NOMO-1 (cell line): ENCODE measurements at regions not wholly inside any gene's neighbourhood (a gene's known extent, or its start where the extent isn't known, plus 50 kb on each side); places are given as distances from the start of the nearest gene placed in this dataset.
A peak's percentile ranks its signal among the peaks of the same experiment; 100 is the strongest.

ENCODE experiments used
- DNase-seq, 2 experiments: peaks; one replicate each; lab custom pipeline; 2025; ENCODE audit not compliant: unreplicated experiment in 2 of 2; lab: John Stamatoyannopoulos, UW

GRCh38 chr10:78847485-78847884 is 221.3 kb upstream of the ZMIZ1 start:
- DNase-seq = no peak

GRCh38 chr10:78849115-78849514 is 219.7 kb upstream of the ZMIZ1 start:
- DNase-seq = no peak

GRCh38 chr10:78849731-78850130 is 219.0 kb upstream of the ZMIZ1 start:
- DNase-seq = no peak

DNA sequence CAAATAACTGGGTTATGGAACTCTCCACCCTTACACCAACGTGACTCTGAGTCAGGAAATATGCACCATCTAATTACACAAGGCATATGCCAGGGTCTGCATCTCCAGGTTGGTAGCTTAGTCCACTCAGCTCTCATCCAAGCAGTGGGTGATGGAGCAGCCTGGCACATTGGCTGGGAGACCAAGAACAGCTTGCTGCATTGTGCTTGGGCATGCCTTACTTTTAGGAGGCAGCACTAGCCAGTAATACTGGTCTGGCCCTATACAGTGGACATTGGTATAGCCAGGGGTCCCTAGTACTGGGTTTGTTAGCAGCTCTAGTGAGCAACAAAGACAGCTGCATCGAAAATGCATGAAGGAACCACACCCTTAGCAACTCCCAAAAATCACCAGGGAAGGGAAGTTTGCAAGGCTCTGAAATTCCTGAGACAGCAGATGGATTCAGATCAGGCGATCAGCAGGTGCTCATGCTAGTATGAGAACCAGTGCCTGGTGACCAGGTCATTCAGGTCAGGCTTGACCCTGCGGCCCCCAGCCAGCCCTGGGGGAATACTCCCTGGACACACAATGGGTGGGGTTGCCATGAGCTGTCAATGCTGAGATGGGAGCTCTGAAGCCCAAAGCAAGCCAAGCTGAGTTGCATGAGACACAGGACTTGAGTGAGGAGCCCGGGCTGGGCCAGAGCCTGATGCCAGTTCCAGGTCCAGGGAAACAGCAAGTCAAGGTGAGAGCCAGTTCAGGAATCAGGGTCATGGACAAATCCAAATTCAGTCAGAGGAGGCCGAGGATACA is 217.9 kb upstream of the ZMIZ1 start:
- DNase-seq = no peak

DNA sequence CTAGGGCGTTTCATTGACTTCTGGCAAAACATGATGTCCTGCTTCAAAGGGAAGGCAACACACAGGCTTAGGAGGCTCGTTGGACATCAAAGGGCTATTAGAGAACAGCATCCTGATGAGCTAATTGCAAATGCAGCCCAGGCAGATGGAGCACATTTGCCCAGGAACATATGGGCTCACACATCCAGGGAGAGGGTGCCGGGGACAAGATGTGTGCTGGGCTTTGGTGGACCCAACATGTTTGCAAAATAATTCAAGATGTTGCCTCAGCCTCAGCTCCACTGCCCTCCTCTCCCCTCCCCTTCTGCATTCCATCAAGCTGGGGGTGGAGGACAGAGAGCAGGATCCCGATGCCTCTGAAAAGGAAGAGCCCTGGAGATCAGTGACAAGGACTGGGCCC is 217.1 kb upstream of the ZMIZ1 start:
- no peak for DNase-seq

GRCh38 chr10:78852466-78853240 is 216.1 kb upstream of the ZMIZ1 start:
- DNase-seq = no peak

DNA sequence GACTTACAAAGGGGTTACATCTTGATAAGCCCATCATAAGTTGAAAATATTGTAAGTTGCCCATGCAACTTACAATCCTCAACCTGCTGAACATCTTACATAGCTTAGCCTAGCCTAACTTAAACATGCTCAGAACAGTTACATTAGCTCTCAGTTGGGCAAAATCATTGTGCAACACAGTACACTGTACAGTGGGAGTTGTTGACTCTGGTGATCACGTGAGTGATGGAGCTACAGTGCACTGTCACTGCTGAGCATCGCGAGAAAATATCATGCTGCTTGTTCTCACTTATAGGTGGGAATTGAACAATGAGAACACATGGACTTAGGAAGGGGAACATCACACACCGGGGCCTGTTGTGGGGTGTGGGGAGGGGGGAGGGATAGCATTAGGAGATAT is 214.9 kb upstream of the ZMIZ1 start:
- DNase-seq = no peak

GRCh38 chr10:78856421-78856820 is 212.3 kb upstream of the ZMIZ1 start:
- DNase-seq = no peak

- peak in 1 of 2 experiments; percentile 14 for DNase-seq
These were observed 211.6 kb upstream of the ZMIZ1 start for GRCh38 chr10:78857193-78857592.

DNA sequence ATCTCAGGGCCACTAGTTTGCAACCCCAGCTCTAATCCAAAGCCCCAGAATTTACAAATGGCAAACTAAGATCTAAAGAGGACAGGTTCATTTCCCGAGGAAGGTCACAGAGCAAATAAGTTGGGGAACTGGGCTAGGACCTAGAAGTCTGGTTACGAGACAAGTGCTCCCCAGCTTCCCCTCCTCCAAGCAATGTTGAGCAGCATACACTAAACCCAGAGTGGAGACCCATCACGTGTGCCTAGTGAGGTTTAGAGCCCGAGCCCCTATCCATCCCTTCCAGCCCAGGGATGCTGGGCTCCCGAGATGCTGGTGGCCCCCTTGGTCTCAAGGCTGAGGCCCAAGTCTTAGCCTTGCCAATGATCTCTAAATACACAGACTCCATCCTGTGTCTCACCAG is 209.5 kb upstream of the ZMIZ1 start:
- DNase-seq = no peak

- DNase-seq = no peak
These were observed 209.0 kb upstream of the ZMIZ1 start for GRCh38 chr10:78859769-78860168.

DNA sequence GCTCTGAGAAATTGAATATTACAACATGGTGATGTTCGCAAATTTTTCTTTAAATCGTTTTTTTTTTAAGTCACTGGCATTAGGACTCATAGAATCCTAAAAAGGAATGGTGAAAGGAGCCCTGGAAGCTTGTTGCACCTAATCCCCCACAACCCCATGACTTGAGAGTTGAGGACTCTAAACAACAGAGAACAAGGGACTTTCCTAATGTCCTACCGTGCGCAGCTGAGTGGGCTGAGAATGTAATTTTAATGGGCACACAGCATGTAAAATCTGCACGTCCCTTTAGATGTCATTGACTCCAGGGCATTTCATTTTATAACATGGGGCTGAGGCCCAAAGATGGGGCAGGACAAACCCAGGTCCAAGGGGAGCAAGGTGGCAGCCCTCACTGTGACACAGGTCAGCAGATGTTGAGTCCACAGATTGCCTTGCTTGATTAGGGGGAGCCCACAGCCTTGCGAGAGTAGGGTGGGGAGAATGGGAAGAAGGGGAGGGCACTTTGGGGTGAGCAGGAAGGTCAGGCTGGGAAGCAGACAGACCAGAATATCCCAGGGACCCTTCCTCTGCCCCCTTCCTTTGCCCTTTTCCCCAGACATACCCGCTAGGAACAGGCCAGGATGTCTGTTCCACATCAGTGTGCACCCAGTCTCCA is 208.4 kb upstream of the ZMIZ1 start:
- DNase-seq = no peak

- DNase-seq = no peak
These were observed 207.0 kb upstream of the ZMIZ1 start for GRCh38 chr10:78861529-78862327.

GRCh38 chr10:78862328-78862640 is 206.5 kb upstream of the ZMIZ1 start:
- DNase-seq = no peak

DNA sequence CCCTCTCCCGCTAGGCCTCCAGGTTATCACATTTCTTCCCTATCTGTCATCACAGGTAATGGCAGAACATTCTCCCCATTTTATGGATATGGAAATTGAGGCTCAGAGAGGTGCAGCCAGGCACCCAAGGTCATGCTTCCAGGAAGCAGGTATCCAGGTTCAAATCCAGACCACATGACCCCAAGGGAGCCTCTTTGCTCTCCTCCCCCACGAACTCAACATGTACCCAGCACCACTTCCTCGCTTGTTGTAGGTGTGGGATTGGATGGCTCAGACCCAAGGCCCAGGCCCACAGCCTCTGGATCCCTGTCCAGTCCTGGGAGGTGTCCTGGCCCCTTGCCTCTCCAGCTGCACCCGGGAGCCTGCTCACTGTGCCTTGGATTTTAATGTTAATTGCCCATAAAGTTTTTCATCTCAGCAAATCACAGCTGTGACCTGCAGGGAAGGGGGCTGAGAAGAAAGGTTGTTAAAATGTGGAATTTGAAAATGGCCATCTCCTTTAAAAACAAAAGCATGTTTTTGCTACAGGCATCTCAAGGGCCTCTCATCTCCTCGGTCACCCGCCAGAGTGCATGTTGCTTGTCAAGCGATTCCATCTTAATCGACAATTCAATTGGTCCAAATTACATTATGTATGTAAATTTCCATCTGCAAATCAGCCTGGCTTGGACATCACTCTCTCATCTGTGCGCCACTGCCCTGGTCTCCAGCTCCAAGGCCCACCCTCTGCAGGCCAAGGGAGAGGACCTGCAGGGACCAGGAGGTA is 205.4 kb upstream of the ZMIZ1 start:
- DNase-seq = no peak

- DNase-seq = no peak
These were observed 204.9 kb upstream of the ZMIZ1 start for GRCh38 chr10:78863906-78864239.

DNA sequence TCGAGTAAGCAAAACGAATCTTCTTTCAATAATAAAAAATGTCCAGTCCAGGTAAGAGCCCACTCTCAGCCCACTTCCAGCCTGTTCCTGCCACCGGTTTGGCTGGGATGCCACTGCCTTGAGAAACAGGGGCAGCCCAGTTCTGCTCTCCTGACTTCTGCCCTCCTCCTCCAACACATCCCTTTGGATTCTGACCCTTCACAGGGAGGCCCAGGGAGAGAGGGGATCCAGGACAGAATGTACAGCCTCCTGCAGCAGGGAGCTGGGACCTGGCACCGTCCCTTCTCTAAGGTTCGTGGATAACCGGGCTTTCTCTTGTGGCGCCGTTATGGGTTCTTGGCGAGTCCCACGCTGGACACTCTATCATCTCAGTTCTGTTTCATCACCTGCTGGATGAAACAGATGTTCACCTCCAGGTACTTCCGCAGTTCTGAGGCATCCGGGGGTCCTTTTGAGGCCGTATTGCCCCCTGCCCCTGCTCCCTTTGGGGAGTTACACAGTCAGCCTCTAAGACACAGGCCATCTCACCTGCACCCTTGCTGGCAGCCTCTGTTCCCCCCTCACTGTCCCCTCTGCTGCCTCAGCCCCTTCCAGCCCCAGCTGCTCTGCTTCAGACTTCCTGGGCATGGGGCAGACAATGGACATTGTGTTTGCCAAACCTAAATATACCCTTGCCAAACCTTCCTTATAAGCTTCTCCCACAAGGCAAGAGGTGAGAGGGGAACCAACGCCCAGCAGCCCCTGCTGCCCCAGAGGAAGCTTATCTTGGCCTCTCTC is 203.8 kb upstream of the ZMIZ1 start:
- no peak for DNase-seq

- no peak for DNase-seq
These were observed 203.3 kb upstream of the ZMIZ1 start for GRCh38 chr10:78865538-78865875.

- no peak for DNase-seq
These were observed 202.6 kb upstream of the ZMIZ1 start for GRCh38 chr10:78865931-78866717.
